Thyroid gland (tissue), 4 donors: ENCODE measurements at regions not wholly inside any gene's neighbourhood (a gene's known extent, or its start where the extent isn't known, plus 50 kb on each side); places are given as distances from the start of the nearest gene placed in this dataset.

Experiments used
- POLR2A ChIP-seq, 2 donors: fragments of 450-650 bp; IDR thresholded peaks; one replicate each; pipeline ENCODE4 v1.6.1; 2017; ENCODE audit warnings: antibody characterized with exemption in 2 of 2, mild to moderate bottlenecking in 2 of 2, moderate library complexity in 1 of 2
- TF ChIP-seq, protein P1 (sequence below), 6 experiments: fragments of 200-600 bp in 3 of 6; fragments of 450-650 bp in 3 of 6; sonication (generic) in 3 of 6; IDR thresholded peaks; one replicate each; pipeline ENCODE4 v1.5.1; 2016 to 2019; ENCODE audit warnings: antibody characterized with exemption in 6 of 6, mild to moderate bottlenecking in 2 of 6, inconsistent platforms in 1 of 6, moderate library complexity in 1 of 6

DNA sequence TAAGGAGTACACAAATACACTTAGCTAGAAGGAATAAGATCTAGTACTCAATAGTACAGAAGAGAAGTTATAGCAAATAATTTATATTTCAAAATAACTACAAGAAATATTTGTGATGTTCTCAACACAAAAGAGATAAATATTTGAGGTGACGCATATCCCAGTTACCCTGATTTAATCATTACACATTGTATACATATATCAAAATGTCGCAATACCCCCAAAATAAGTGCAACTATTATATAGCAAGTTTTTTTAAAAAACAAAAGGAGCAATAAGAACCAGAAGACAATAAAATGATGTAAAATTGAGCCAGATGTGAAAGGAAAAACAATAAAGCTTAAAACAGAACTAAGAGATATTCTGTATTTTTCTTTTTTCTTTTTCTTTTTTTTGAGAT is 59.3 kb upstream of the KIAA1217 start:
- no peak for TF ChIP-seq POLR2A (IDR thresholded peaks at IDR 0.05)
- TF ChIP-seq, protein P1, sequence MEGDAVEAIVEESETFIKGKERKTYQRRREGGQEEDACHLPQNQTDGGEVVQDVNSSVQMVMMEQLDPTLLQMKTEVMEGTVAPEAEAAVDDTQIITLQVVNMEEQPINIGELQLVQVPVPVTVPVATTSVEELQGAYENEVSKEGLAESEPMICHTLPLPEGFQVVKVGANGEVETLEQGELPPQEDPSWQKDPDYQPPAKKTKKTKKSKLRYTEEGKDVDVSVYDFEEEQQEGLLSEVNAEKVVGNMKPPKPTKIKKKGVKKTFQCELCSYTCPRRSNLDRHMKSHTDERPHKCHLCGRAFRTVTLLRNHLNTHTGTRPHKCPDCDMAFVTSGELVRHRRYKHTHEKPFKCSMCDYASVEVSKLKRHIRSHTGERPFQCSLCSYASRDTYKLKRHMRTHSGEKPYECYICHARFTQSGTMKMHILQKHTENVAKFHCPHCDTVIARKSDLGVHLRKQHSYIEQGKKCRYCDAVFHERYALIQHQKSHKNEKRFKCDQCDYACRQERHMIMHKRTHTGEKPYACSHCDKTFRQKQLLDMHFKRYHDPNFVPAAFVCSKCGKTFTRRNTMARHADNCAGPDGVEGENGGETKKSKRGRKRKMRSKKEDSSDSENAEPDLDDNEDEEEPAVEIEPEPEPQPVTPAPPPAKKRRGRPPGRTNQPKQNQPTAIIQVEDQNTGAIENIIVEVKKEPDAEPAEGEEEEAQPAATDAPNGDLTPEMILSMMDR (IDR thresholded peaks at IDR 0.05): no peak
